ENCODE measurements at regions not wholly inside any gene's neighbourhood (a gene's known extent, or its start where the extent isn't known, plus 50 kb on each side); places are given as distances from the start of the nearest gene placed in this dataset. TPM values are rescaled to one million over a fixed set of nuclear protein-coding genes. Genes with fewer than 3 reads are reported as not detected.

GRCh38 chr12:94516985-94517384, 57.3 kb upstream of the CEP83 start:
- Histone ChIP-seq H3K79me1 (ENCODE audit: low read length) (no peaks in the 10 kb centered on the region), H2BK120ac (ENCODE audit: low read depth, low read length) (no peak overlapping the region), H3K36me3 (ENCODE audit: control insufficient read depth, insufficient read depth, low read length) (no peaks in the 10 kb centered on the region), H3K4ac (ENCODE audit: low read depth, low read length) (no peak overlapping the region), H3K18ac (ENCODE audit: low read length) (no peak overlapping the region), H2AK5ac (ENCODE audit: low read length) (no peak overlapping the region), H3K4me3 (ENCODE audit: low read length) (no peak overlapping the region), H2BK15ac (replicated peaks; ENCODE audit: low read depth) (no peak overlapping the region), H3K56ac (ENCODE audit: low read length) (no peak overlapping the region), H2BK5ac (ENCODE audit: low read length) (no peak overlapping the region), H4K5ac (ENCODE audit: low read length) (no peak overlapping the region), H3K4me1 (ENCODE audit: control insufficient read depth, low read depth, low read length) (no peaks in the 10 kb centered on the region), H3K23ac (ENCODE audit: low read length) (peak overlapping the region; percentile 6), H3K9ac (ENCODE audit: low read length) (no peak overlapping the region), H3K79me2 (ENCODE audit: control insufficient read depth, insufficient read depth, low read length) (no peaks in the 10 kb centered on the region), H3K4me2 (ENCODE audit: low read length) (no peak overlapping the region), H4K8ac (ENCODE audit: low read depth, low read length) (no peak overlapping the region), H3K27me3 (ENCODE audit: insufficient read depth, low read length, poor library complexity) (no peaks in the 10 kb centered on the region), H3K27ac (ENCODE audit: low read depth, low read length) (no peak overlapping the region)
- WGBS (ENCODE audit: extremely low coverage, insufficient coverage, low lambda C conversion rate), result no CpG with 5 or more reads among the region's 2 CpGs
- DNase-seq, result no peak

DNA sequence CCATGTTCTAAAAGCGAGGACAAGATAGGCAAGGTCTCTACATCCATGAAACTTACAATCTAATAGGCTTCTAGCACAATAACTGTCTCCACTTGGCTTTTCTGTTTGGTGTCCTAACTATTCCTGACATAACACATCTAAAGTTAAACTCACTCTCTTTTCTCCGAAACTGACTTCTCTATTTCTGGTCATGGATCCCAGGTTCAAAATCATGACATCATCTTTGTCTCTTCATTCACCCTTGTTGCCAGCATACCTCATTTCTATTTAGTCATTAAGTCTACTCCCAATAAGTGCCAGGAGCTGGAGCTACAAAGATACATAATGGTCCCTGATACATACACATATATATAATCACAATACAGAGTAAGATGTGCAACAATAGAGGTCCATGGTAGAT, 53.9 kb upstream of the CEP83 start:
- Histone ChIP-seq H3K4me3 (ENCODE audit: low read length) (no peak overlapping the region), H3K4me2 (ENCODE audit: low read length) (no peak overlapping the region), H3K27ac (ENCODE audit: low read depth, low read length) (no peak overlapping the region), H2BK5ac (ENCODE audit: low read length) (no peak overlapping the region), H3K56ac (ENCODE audit: low read length) (no peak overlapping the region), H2BK120ac (ENCODE audit: low read depth, low read length) (no peak overlapping the region), H3K27me3 (ENCODE audit: insufficient read depth, low read length, poor library complexity) (no peaks in the 10 kb centered on the region), H3K79me2 (ENCODE audit: control insufficient read depth, insufficient read depth, low read length) (no peaks in the 10 kb centered on the region), H2AK5ac (ENCODE audit: low read length) (no peak overlapping the region), H4K8ac (ENCODE audit: low read depth, low read length) (no peak overlapping the region), H3K9ac (ENCODE audit: low read length) (no peak overlapping the region), H3K18ac (ENCODE audit: low read length) (no peak overlapping the region), H3K36me3 (ENCODE audit: control insufficient read depth, insufficient read depth, low read length) (no peaks in the 10 kb centered on the region), H3K23ac (ENCODE audit: low read length) (no peak overlapping the region), H3K4ac (ENCODE audit: low read depth, low read length) (no peak overlapping the region), H2BK15ac (replicated peaks; ENCODE audit: low read depth) (no peak overlapping the region), H4K5ac (ENCODE audit: low read length) (no peak overlapping the region), H3K4me1 (ENCODE audit: control insufficient read depth, low read depth, low read length) (no peaks in the 10 kb centered on the region), H3K79me1 (ENCODE audit: low read length) (no peaks in the 10 kb centered on the region)
- no CpG with 5 or more reads among the region's 2 CpGs for WGBS (ENCODE audit: extremely low coverage, insufficient coverage, low lambda C conversion rate)
- no peak for DNase-seq

DNA sequence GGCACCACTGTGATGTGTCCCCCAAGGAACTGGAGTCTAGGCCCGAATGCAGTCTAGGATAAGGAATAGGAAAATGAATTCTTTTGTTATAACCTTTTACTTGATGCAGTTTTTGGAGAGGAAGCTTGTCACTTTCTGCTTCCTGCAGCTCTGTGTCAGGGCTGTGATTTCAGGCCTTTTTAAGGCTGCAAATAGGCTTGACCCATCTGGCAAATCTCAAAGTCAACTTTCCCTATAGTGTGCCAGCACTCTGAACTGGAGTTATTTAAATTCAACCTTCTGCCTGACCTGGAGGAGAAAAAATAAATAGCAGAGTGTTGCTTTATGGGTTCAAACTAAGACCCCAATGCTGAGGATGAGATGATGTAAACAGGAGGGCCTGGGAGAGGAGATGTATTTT, 51.8 kb upstream of the CEP83 start:
- Histone ChIP-seq H3K18ac (ENCODE audit: low read length) (no peak overlapping the region), H2BK120ac (ENCODE audit: low read depth, low read length) (no peak overlapping the region), H2BK15ac (replicated peaks; ENCODE audit: low read depth) (no peak overlapping the region), H3K4me1 (ENCODE audit: control insufficient read depth, low read depth, low read length) (no peaks in the 10 kb centered on the region), H2AK5ac (ENCODE audit: low read length) (no peak overlapping the region), H3K9ac (ENCODE audit: low read length) (no peak overlapping the region), H3K27me3 (ENCODE audit: insufficient read depth, low read length, poor library complexity) (no peaks in the 10 kb centered on the region), H3K27ac (ENCODE audit: low read depth, low read length) (no peak overlapping the region), H3K4me2 (ENCODE audit: low read length) (no peak overlapping the region), H3K23ac (ENCODE audit: low read length) (no peak overlapping the region), H3K36me3 (ENCODE audit: control insufficient read depth, insufficient read depth, low read length) (no peaks in the 10 kb centered on the region), H4K5ac (ENCODE audit: low read length) (no peak overlapping the region), H2BK5ac (ENCODE audit: low read length) (no peak overlapping the region), H3K56ac (ENCODE audit: low read length) (no peak overlapping the region), H4K8ac (ENCODE audit: low read depth, low read length) (no peak overlapping the region), H3K4me3 (ENCODE audit: low read length) (no peak overlapping the region), H3K79me2 (ENCODE audit: control insufficient read depth, insufficient read depth, low read length) (no peaks in the 10 kb centered on the region), H3K79me1 (ENCODE audit: low read length) (no peaks in the 10 kb centered on the region), H3K4ac (ENCODE audit: low read depth, low read length) (no peak overlapping the region)
- no peak for DNase-seq
- WGBS (ENCODE audit: extremely low coverage, insufficient coverage, low lambda C conversion rate), result no CpG with 5 or more reads among the region's 1 CpG

GRCh38 chr12:94510128-94510527, 50.5 kb upstream of the CEP83 start:
- no CpG with 5 or more reads among the region's 6 CpGs for WGBS (ENCODE audit: extremely low coverage, insufficient coverage, low lambda C conversion rate)
- no peak overlapping the region for H3K56ac ChIP-seq (ENCODE audit: low read length)
- no peaks in the 10 kb centered on the region for H3K27me3 ChIP-seq (ENCODE audit: insufficient read depth, low read length, poor library complexity)
- H3K36me3 ChIP-seq (ENCODE audit: control insufficient read depth, insufficient read depth, low read length), result no peaks in the 10 kb centered on the region
- no peak overlapping the region for H2AK5ac ChIP-seq (ENCODE audit: low read length)
- H3K79me1 ChIP-seq (ENCODE audit: low read length), result no peaks in the 10 kb centered on the region
- DNase-seq, result no peak
- no peak overlapping the region for H3K4ac ChIP-seq (ENCODE audit: low read depth, low read length)
- H3K27ac ChIP-seq (ENCODE audit: low read depth, low read length), result no peak overlapping the region
- H2BK120ac ChIP-seq (ENCODE audit: low read depth, low read length), result no peak overlapping the region
- H2BK5ac ChIP-seq (ENCODE audit: low read length), result no peak overlapping the region
- no peaks in the 10 kb centered on the region for H3K4me1 ChIP-seq (ENCODE audit: control insufficient read depth, low read depth, low read length)
- no peak overlapping the region for H4K5ac ChIP-seq (ENCODE audit: low read length)
- no peak overlapping the region for H2BK15ac ChIP-seq (replicated peaks; ENCODE audit: low read depth)
- H3K79me2 ChIP-seq (ENCODE audit: control insufficient read depth, insufficient read depth, low read length), result no peaks in the 10 kb centered on the region
- no peak overlapping the region for H3K4me2 ChIP-seq (ENCODE audit: low read length)
- no peak overlapping the region for H3K18ac ChIP-seq (ENCODE audit: low read length)
- H4K8ac ChIP-seq (ENCODE audit: low read depth, low read length), result no peak overlapping the region
- H3K9ac ChIP-seq (ENCODE audit: low read length), result no peak overlapping the region
- no peak overlapping the region for H3K4me3 ChIP-seq (ENCODE audit: low read length)
- H3K23ac ChIP-seq (ENCODE audit: low read length), result no peak overlapping the region

Small RNA genes in the stretch of these regions (small RNA-seq; reads per million reads assigned to genes)
- not detected for gene RN7SL483P (ENCODE audit: insufficient read depth)
